WERI-Rb-1 (cell line): ENCODE measurements at regions not wholly inside any gene's neighbourhood (a gene's known extent, or its start where the extent isn't known, plus 50 kb on each side); places are given as distances from the start of the nearest gene placed in this dataset.

Experiments
- DNase-seq: peaks from one replicate; pipeline ENCODE4 v3.0.0-alpha.2; 2020
- H3K27ac ChIP-seq: fragments of 250-450 bp; sonication (Bioruptor Pico); 2 replicates; pipeline ENCODE4 v1.5.1; 2020; ENCODE audit warnings: mild to moderate bottlenecking, moderate library complexity
- H3K27me3 ChIP-seq: fragments of 250-450 bp; sonication (Bioruptor Pico); 2 replicates; pipeline ENCODE4 v1.5.1; 2021; ENCODE audit warnings: mild to moderate bottlenecking, low read depth, moderate library complexity; ENCODE audit not compliant: insufficient read depth, severe bottlenecking
- H3K36me3 ChIP-seq: fragments of 250-450 bp; sonication (Bioruptor Pico); 2 replicates; pipeline ENCODE4 v1.5.1; 2020; ENCODE audit warnings: mild to moderate bottlenecking, moderate library complexity
- H3K4me3 ChIP-seq: 2 replicates; pipeline ENCODE4 v1.5.1; 2011; ENCODE audit warnings: low read depth, mild to moderate bottlenecking, control low read depth, low read length
- H3K9me3 ChIP-seq: fragments of 250-450 bp; sonication (Bioruptor Pico); 2 replicates; pipeline ENCODE4 v1.5.1; 2021; ENCODE audit warnings: mild to moderate bottlenecking, moderate library complexity; ENCODE audit not compliant: severe bottlenecking
- TF ChIP-seq, protein P1 (sequence below): IDR thresholded peaks from 2 replicates; pipeline ENCODE4 v1.5.1; 2011; ENCODE audit warnings: low read depth, mild to moderate bottlenecking, control low read depth, inconsistent platforms, low read length

DNA sequence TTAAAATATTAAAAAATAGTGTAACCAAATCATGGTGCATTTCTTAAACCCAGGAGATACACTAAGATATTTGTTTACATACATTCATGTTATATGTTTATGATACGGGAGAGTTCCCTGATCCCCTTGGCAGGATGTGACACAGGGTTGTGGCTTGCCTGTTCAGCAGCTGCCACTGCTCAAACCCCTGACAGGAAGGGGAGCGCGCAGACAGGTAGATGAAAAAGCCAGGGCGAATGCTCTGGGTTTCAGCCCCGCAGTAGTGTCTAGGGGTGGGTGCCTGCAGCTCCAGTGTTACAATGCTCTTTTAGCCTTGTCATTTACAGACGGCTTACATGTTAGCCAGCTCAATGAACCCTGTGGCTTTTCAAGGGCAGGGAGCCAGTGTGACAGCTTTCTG is 1343.8 kb upstream of the IGFBP7 start:
- no peak overlapping the region for H3K27ac ChIP-seq
- no peaks in the 10 kb centered on the region for H3K9me3 ChIP-seq
- DNase-seq = no peak
- H3K4me3 ChIP-seq = no peak overlapping the region
- H3K27me3 ChIP-seq = no peaks in the 10 kb centered on the region
- TF ChIP-seq, protein P1, sequence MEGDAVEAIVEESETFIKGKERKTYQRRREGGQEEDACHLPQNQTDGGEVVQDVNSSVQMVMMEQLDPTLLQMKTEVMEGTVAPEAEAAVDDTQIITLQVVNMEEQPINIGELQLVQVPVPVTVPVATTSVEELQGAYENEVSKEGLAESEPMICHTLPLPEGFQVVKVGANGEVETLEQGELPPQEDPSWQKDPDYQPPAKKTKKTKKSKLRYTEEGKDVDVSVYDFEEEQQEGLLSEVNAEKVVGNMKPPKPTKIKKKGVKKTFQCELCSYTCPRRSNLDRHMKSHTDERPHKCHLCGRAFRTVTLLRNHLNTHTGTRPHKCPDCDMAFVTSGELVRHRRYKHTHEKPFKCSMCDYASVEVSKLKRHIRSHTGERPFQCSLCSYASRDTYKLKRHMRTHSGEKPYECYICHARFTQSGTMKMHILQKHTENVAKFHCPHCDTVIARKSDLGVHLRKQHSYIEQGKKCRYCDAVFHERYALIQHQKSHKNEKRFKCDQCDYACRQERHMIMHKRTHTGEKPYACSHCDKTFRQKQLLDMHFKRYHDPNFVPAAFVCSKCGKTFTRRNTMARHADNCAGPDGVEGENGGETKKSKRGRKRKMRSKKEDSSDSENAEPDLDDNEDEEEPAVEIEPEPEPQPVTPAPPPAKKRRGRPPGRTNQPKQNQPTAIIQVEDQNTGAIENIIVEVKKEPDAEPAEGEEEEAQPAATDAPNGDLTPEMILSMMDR = no peak
- H3K36me3 ChIP-seq = no peaks in the 10 kb centered on the region

DNA sequence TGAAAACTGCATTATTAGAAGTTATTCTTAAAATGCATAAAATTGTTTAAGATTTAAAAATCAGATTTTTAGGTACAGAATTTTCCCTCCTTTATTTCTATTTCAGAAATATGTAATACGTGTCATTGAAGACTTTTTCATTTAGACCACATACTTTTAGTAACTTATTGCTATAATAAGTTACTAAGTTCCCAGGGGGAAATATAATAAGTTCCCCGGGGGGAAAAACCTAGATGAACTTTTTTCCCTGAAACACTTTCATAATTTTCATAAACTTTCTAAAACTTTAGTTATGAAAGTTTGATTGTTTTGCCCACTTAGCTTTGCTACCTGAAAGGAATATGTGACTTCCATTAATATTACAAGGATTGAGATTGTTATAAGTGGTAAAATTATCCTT is 1341.5 kb upstream of the IGFBP7 start:
- Histone ChIP-seq H3K4me3 (no peak overlapping the region), H3K27me3 (no peaks in the 10 kb centered on the region), H3K27ac (no peak overlapping the region), H3K9me3 (no peaks in the 10 kb centered on the region), H3K36me3 (no peaks in the 10 kb centered on the region)
- TF ChIP-seq, protein P1 = no peak
- DNase-seq = no peak

DNA sequence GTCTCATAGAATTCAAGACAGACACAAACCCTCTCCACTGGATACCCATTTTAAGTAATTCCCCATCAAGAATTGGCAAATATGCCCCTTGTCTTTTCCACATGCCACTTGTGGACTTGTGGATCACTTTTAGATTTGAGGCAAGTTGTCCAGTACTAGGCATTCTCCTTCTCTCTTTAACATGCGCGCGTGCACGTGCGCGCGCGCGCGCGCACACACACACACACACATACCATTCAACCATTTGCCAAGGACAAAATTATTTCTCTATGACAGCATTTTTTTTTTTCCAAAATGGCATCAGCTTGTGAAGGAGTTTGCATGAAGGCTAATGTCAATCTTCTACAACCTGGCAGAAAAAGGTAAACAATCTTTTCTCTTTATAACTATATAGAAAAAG is 1325.7 kb upstream of the IGFBP7 start:
- no peak overlapping the region for H3K4me3 ChIP-seq
- no peak for DNase-seq
- H3K27me3 ChIP-seq = no peaks in the 10 kb centered on the region
- H3K9me3 ChIP-seq = peaks cover 2% of the 10 kb centered on the region
- no peak overlapping the region for H3K27ac ChIP-seq
- H3K36me3 ChIP-seq = no peaks in the 10 kb centered on the region
- TF ChIP-seq, protein P1 = no peak

DNA sequence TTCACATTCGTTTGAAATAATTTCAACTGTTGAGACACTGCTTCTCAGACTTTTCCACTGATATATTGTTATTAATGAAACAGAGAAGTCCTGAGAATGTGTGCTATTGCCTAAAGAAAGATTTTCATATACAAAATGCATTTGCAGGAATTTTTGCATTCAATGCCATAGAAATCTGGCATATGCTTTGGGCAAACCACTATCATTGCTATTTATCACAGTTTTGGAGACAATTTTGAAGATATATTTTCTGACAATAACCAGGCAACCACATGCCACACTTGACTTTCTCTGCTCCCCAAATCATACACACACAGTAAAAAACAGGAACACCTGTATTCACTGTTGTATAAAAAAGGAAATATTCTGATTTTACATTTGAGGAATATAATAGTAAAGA is 1303.7 kb upstream of the IGFBP7 start:
- no peaks in the 10 kb centered on the region for H3K9me3 ChIP-seq
- no peak for DNase-seq
- H3K27me3 ChIP-seq = no peaks in the 10 kb centered on the region
- H3K4me3 ChIP-seq = no peak overlapping the region
- TF ChIP-seq, protein P1 = no peak
- H3K36me3 ChIP-seq = no peaks in the 10 kb centered on the region
- no peak overlapping the region for H3K27ac ChIP-seq

DNA sequence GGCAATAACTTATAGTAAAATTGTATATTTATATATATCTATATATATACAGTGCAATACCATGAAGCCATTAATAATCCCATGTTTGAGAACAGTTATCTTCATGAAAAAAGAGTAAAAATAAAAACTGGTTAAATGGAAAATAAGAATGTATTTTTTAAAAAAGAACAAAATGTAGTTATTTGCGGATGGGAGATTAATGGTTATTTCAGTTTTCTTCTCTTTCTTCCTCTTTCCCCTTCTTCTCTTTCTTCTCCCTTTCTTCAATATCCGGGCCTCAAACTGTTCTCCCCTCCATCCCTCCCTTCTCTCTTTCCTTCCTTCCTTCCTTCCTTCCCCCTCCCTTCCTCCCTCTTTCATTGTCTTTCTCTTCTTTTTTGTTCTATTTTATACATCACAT is 1301.7 kb upstream of the IGFBP7 start:
- TF ChIP-seq, protein P1 = no peak
- DNase-seq = no peak
- H3K27me3 ChIP-seq = no peaks in the 10 kb centered on the region
- H3K9me3 ChIP-seq = no peaks in the 10 kb centered on the region
- no peak overlapping the region for H3K27ac ChIP-seq
- H3K4me3 ChIP-seq = no peak overlapping the region
- H3K36me3 ChIP-seq = no peaks in the 10 kb centered on the region

DNA sequence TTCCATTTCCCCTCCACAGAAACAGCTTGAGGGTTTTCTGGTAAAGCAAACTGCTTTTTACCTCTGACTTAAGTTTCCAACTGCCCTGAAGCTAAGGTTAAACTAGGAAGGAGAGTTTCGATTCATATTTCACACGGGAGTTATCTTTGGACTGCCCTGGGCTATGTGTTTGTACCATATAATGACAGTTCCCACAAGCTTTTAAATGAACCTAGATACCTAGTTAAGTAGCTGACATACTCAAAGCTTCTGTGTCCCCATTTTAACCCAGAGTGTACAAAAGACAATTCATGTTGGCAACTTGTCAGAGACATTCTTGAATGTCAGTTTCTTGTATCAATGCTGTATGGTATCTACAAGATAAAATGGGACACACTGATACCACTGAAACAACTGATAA is 1296.6 kb upstream of the IGFBP7 start:
- TF ChIP-seq, protein P1 = no peak

More for the DNA sequence above, 1296.6 kb upstream of the IGFBP7 start:
- Histone ChIP-seq H3K27me3 (no peaks in the 10 kb centered on the region), H3K4me3 (no peak overlapping the region), H3K27ac (no peak overlapping the region), H3K9me3 (peaks cover 2% of the 10 kb centered on the region), H3K36me3 (no peaks in the 10 kb centered on the region)
- DNase-seq = no peak
